Stomach smooth muscle (tissue), 2 donors: ENCODE measurements at regions not wholly inside any gene's neighbourhood (a gene's known extent, or its start where the extent isn't known, plus 50 kb on each side); places are given as distances from the start of the nearest gene placed in this dataset.

Source experiments
- H3K27ac ChIP-seq: one replicate; pipeline ENCODE4 v1.7.0; 2013; ENCODE audit warnings: mild to moderate bottlenecking, low read length, inconsistent platforms
- H3K27me3 ChIP-seq, 2 donors: one replicate each; pipeline ENCODE4 v1.7.0; 2013; ENCODE audit warnings: low read length in 2 of 2; ENCODE audit not compliant: insufficient read depth in 2 of 2, control insufficient read depth in 1 of 2
- H3K36me3 ChIP-seq, 2 donors: one replicate each; pipeline ENCODE4 v1.7.0; 2013; ENCODE audit warnings: low read length in 2 of 2; ENCODE audit not compliant: control insufficient read depth in 2 of 2, insufficient read depth in 2 of 2
- H3K4me1 ChIP-seq: one replicate; pipeline ENCODE4 v1.7.0; 2013; ENCODE audit warnings: low read length; ENCODE audit not compliant: control insufficient read depth, insufficient read depth
- H3K4me3 ChIP-seq, 2 donors: one replicate each; pipeline ENCODE4 v1.7.0; 2013; ENCODE audit warnings: low read length in 2 of 2
- H3K9ac ChIP-seq, 2 donors: one replicate each; pipeline ENCODE4 v1.7.0; 2013; ENCODE audit warnings: low read length in 2 of 2, mild to moderate bottlenecking in 1 of 2
- H3K9me3 ChIP-seq, 2 donors: one replicate each; pipeline ENCODE4 v1.7.0; 2013; ENCODE audit warnings: low read length in 2 of 2; ENCODE audit not compliant: control insufficient read depth in 2 of 2
- donor health status: healthy.
- donor health status: Pancreatic carcinoma.

DNA sequence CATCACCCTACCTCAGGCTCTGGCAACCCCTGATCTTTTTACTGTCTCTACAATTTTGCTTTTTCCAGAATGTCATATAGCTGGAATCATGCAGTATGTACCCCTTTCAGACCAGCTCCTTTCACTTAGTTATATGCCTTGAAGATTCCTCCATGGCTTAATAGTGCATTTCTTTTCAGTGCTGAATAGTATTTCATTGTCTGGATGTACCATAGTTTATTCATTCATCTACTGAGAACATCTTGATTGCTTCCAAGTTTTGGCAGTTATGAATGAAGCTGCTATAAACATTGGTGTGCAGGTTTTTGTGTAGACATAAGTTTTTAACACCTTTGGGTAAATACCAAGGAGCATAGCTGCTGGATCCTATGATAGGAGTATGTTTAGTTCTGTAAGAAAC, 50.8 kb upstream of the ANP32A start:
- no peaks in the 10 kb centered on the region for H3K9me3 ChIP-seq

GRCh38 chr15:68874788-68875187, 54.1 kb upstream of the ANP32A start:
- H3K4me1 ChIP-seq = peaks cover 6% of the 10 kb centered on the region
- H3K27ac ChIP-seq = no peak overlapping the region
- H3K9ac ChIP-seq = no peak overlapping the region
- H3K4me3 ChIP-seq = no peak overlapping the region
- H3K9me3 ChIP-seq = no peaks in the 10 kb centered on the region
- peaks cover 2 to 7% of the 10 kb centered on the region in 2 donors for H3K27me3 ChIP-seq
- H3K36me3 ChIP-seq = no peaks in the 10 kb centered on the region

More for the DNA sequence above, 50.8 kb upstream of the ANP32A start:
- Histone ChIP-seq H3K27ac (no peak overlapping the region), H3K9ac (no peak overlapping the region), H3K4me3 (no peak overlapping the region), H3K36me3 (no peaks in the 10 kb centered on the region), H3K4me1 (peaks cover 6% of the 10 kb centered on the region), H3K27me3 (peaks cover 7% of the 10 kb centered on the region in 2 donors)

DNA sequence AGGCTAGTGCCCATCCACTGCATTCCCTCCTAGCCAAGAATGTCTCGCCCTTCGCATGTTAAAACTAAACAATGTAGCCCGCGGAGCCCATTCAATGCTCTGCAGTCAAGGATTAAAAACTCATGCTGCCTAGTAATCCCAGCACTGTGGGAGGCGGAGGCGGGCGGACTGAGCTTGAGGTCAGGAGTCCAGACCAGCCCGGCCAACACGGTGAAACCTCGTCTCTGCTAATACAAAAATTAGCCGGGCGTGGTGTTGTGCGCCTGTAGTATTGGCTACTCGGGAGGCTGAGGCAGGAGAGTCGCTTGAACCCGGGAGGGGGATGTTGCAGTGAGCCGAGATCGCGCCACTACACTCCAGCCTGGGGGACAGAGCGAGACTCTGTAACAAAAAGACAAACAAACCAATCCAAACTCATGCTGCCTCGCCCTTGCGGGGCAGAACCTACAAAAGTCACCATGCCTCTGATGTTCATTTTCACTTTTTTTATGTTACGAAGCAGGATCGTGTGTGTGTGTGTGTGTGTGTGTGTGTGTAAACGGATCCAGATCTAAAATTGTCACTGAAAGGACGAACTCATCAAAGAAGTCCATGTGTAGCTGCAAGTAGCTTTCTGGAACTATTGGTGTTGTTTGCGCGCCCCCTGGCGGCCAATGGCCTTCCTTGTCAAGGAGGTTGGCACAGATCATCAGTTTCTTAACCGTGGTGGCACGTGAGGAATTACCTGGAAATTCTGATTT, 54.8 kb upstream of the SPESP1 start:
- Histone ChIP-seq H3K4me1 (peaks cover 6% of the 10 kb centered on the region), H3K9ac (no peak overlapping the region), H3K36me3 (no peaks in the 10 kb centered on the region), H3K9me3 (no peaks in the 10 kb centered on the region), H3K27ac (no peak overlapping the region), H3K4me3 (peak overlapping the region; percentile 35 to 71), H3K27me3 (peaks cover 0 to 7% of the 10 kb centered on the region in 2 donors)

GRCh38 chr15:68877626-68878025, 52.7 kb upstream of the SPESP1 start:
- H3K4me3 ChIP-seq = no peak overlapping the region
- peaks cover 6% of the 10 kb centered on the region for H3K4me1 ChIP-seq
- H3K27ac ChIP-seq = no peak overlapping the region
- no peaks in the 10 kb centered on the region for H3K9me3 ChIP-seq
- H3K27me3 ChIP-seq = peaks cover 0 to 7% of the 10 kb centered on the region in 2 donors
- no peaks in the 10 kb centered on the region for H3K36me3 ChIP-seq
- H3K9ac ChIP-seq = no peak overlapping the region

DNA sequence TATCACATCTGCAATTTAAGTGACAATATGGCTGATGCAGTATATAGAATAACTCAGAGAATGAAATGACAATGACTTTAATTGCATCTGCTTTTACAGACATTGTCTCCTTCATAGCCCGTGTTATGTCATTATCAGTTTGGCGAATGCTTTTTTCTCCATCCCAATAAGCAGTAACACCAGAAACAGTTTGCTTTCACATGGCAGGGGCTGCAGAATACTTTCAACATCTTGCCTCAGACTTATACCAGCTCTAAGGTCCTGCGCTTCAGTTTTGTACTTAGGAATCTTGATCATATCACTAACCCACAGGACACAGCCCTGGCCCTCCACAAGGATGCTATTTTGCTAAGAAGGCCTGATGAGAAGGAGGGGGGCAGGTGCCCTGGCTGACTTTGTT, 49.9 kb upstream of the SPESP1 start:
- no peaks in the 10 kb centered on the region for H3K9me3 ChIP-seq
- no peak overlapping the region for H3K27ac ChIP-seq
- peaks cover 4% of the 10 kb centered on the region for H3K4me1 ChIP-seq
- H3K27me3 ChIP-seq = no peaks in the 10 kb centered on the region
- no peaks in the 10 kb centered on the region for H3K36me3 ChIP-seq
- H3K4me3 ChIP-seq = no peak overlapping the region
- H3K9ac ChIP-seq = no peak overlapping the region
